Ovary (tissue), 7 donors: ENCODE measurements at regions not wholly inside any gene's neighbourhood (a gene's known extent, or its start where the extent isn't known, plus 50 kb on each side); places are given as distances from the start of the nearest gene placed in this dataset.

Experiments used
- DNase-seq, 5 donors: peaks; one replicate each; pipeline ENCODE4 v3.0.0-alpha.2; 2019 to 2020
- H3K27ac ChIP-seq, 2 donors: fragments of 200-600 bp; one replicate each; pipeline versions ENCODE4 v1.5.1 to v1.8.0; 2019 to 2022
- H3K27me3 ChIP-seq: fragments of 200-600 bp; one replicate; pipeline ENCODE4 v1.8.0; 2022
- H3K36me3 ChIP-seq: fragments of 200-600 bp; sonication (generic); one replicate; pipeline ENCODE4 v1.5.1; 2019
- H3K4me1 ChIP-seq: one replicate; pipeline ENCODE4 v1.8.1; 2013; ENCODE audit warnings: mild to moderate bottlenecking, moderate library complexity; ENCODE audit not compliant: insufficient read depth
- H3K4me3 ChIP-seq: fragments of 200-600 bp; sonication (generic); one replicate; pipeline ENCODE4 v1.5.1; 2017
- H3K9me3 ChIP-seq, 2 donors: fragments of 200-600 bp in 1 of 2; sonication (generic) in 1 of 2; one replicate each; pipeline versions ENCODE4 v1.5.1 to v1.8.1; 2013 to 2019; ENCODE audit warnings: mild to moderate bottlenecking in 1 of 2, moderate library complexity in 1 of 2
- CTCF ChIP-seq, 3 donors: fragments of 450-650 bp in 2 of 3; fragments of 200-600 bp in 1 of 3; IDR thresholded peaks; one replicate each; pipeline versions ENCODE4 v1.5.1 to v1.8.0; 2016 to 2022; ENCODE audit warnings: antibody characterized with exemption in 3 of 3, mild to moderate bottlenecking in 1 of 3
- EP300 ChIP-seq: sonication (generic); formaldehyde crosslinking; IDR thresholded peaks from one replicate; pipeline ENCODE4 v1.6.1; 2017; ENCODE audit warnings: antibody characterized with exemption
- POLR2A ChIP-seq: fragments of 450-650 bp; IDR thresholded peaks from one replicate; pipeline ENCODE4 v1.6.1; 2017; ENCODE audit warnings: antibody characterized with exemption, mild to moderate bottlenecking, moderate library complexity
- WGBS, 3 donors: extraction: QIAGEN DNeasy Blood & Tissue Kit in 1 of 3; methylation state at CpG; one replicate each; pipeline versions ENCODE4 v1.1.5 to v1.1.7; 2013 to 2017; 5-methylcytosine and 5-hydroxymethylcytosine counted together
- intact Hi-C, 4 donors: fragments of 100-400 bp; cut with DNase I; formaldehyde crosslinking; loops; one replicate each; pipeline versions ENCODE4 v1.11.0 to v1.15.1; 2022 to 2023
- donor health status: DM: no; HTN: no; CAD: no; lungs with moderate emphysema.
- donor health status: DM: no; HTN: no; CAD: no.
- donor health status: Bipolar disorder and iron deficiency.
- donor health status: DM: no; HTN: no; CAD: no.
- donor health status: DM: yes; HTN: yes; CAD: no.

GRCh38 chr18:21997207-21998143 lies 171.9 kb upstream of the GATA6 start:
- H3K36me3 ChIP-seq, result no peaks in the 10 kb centered on the region
- H3K27me3 ChIP-seq, result no peaks in the 10 kb centered on the region
- no peak overlapping the region for H3K4me3 ChIP-seq
- peak in 2 of 5 donors; percentile 19 to 38 for DNase-seq
- no peak overlapping the region for H3K27ac ChIP-seq
- 49% methylated on average over 14 of the region's 14 CpGs for WGBS, 3 donors
- intact Hi-C loops, result loop anchor here in 2 of 4 donors (5.0 to 10.0 kb wide), 3 partner anchors 167 to 567 kb away; partner anchors contain the start of gene GATA6 (in 1 of the 2)
- H3K9me3 ChIP-seq, result no peaks in the 10 kb centered on the region
- H3K4me1 ChIP-seq, result no peaks in the 10 kb centered on the region
- no peak for TF ChIP-seq POLR2A
- no peak for TF ChIP-seq EP300
- peak; percentile 38 to 64 (median 52) for TF ChIP-seq CTCF (IDR thresholded peaks at IDR 0.05)

- TF ChIP-seq EP300 (no peak), CTCF (IDR thresholded peaks at IDR 0.05) (no peak), POLR2A (no peak)
- 76 to 84% (median 78%) methylated on average over 9 of the region's 9 CpGs for WGBS, 3 donors
- H3K4me1 ChIP-seq, result no peaks in the 10 kb centered on the region
- no peak for DNase-seq
- intact Hi-C loops, result loop anchor here in 2 of 4 donors (5.0 to 10.0 kb wide), 3 partner anchors 166 to 566 kb away; partner anchors contain the start of gene GATA6 (in 1 of the 2)
- no peaks in the 10 kb centered on the region for H3K9me3 ChIP-seq
- no peaks in the 10 kb centered on the region for H3K36me3 ChIP-seq
- no peaks in the 10 kb centered on the region for H3K27me3 ChIP-seq
- H3K27ac ChIP-seq, result no peak overlapping the region
- no peak overlapping the region for H3K4me3 ChIP-seq
Measured at GRCh38 chr18:21998486-21998885, 170.9 kb upstream of the GATA6 start.

- TF ChIP-seq POLR2A (no peak), EP300 (no peak), CTCF (IDR thresholded peaks at IDR 0.05) (no peak)
- Histone ChIP-seq H3K27ac (no peak overlapping the region), H3K9me3 (no peaks in the 10 kb centered on the region), H3K36me3 (no peaks in the 10 kb centered on the region), H3K4me3 (no peak overlapping the region), H3K27me3 (no peaks in the 10 kb centered on the region), H3K4me1 (no peaks in the 10 kb centered on the region)
- intact Hi-C loops, result no loop called here
- DNase-seq, result no peak
- WGBS, 3 donors, result 83 to 91% (median 87%) methylated on average over 25 of the region's 25 CpGs
Measured at GRCh38 chr18:22001912-22002487, 167.4 kb upstream of the GATA6 start.

GRCh38 chr18:22005191-22005841 lies 164.1 kb upstream of the GATA6 start:
- intact Hi-C loops, result no loop called here
- TF ChIP-seq POLR2A, result no peak
- WGBS, 3 donors, result 15 to 38% (median 25%) methylated on average over 4 of the region's 4 CpGs
- H3K4me3 ChIP-seq, result no peak overlapping the region
- H3K27me3 ChIP-seq, result no peaks in the 10 kb centered on the region
- no peaks in the 10 kb centered on the region for H3K9me3 ChIP-seq
- no peaks in the 10 kb centered on the region for H3K4me1 ChIP-seq
- H3K36me3 ChIP-seq, result no peaks in the 10 kb centered on the region
- no peak overlapping the region for H3K27ac ChIP-seq
- DNase-seq, result peak in 2 of 5 donors; percentile 31 to 51
